Left kidney (tissue), 1 donor: ENCODE measurements at regions not wholly inside any gene's neighbourhood (a gene's known extent, or its start where the extent isn't known, plus 50 kb on each side); places are given as distances from the start of the nearest gene placed in this dataset.
"Not testable (repeated sequence)": the region's sequence is repeated elsewhere in the genome, so short reads cannot be mapped to it uniquely, and the experiment has no call there.

Experiments used
- DNase-seq: peaks from one replicate; pipeline ENCODE4 v3.0.0-alpha.2; 2013

- no peak for DNase-seq
These were observed 602.8 kb upstream of the EPHA5 start for GRCh38 chr4:66273110-66273509.

DNA sequence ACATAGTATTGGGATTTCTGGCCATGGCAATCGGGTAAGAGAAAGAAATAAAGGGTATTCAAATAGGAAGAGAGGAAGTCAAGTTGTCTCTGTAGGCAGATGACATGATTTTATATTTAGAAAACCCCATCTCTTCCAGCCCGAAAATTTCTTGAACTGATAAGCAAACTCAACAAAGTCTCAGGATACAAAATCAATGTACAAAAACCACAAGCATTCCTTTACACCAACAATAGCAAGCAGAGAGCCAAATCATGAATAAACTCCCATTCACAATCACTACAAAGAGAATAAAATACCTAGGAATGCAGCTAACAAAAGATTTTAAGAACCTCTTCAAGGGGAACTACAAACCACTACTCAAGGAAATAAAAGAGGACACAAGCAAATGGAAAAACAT lies 600.1 kb upstream of the EPHA5 start:
- not testable (repeated sequence) for DNase-seq

GRCh38 chr4:66266554-66266953 lies 596.3 kb upstream of the EPHA5 start:
- DNase-seq = not testable (repeated sequence)

GRCh38 chr4:66266035-66266434 lies 595.7 kb upstream of the EPHA5 start:
- no peak for DNase-seq

DNA sequence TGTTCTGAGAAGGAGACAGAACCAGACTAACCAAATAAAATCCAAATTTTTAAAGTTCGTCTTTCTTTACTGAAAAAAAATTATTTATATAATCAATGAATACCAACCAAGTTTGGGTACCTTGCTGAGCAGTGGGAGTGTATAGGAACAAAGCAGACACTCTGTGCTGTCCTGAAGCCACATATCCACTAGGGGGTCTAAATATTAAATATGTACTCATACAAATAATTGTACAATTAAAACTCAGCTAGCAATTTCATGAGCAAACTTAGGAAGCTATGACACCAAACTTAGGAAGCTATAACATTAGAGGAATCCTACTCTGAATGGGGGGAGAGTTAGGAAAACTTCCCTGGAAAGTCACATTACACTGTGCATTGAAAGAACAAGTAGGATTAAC lies 582.0 kb upstream of the EPHA5 start:
- DNase-seq = no peak

DNA sequence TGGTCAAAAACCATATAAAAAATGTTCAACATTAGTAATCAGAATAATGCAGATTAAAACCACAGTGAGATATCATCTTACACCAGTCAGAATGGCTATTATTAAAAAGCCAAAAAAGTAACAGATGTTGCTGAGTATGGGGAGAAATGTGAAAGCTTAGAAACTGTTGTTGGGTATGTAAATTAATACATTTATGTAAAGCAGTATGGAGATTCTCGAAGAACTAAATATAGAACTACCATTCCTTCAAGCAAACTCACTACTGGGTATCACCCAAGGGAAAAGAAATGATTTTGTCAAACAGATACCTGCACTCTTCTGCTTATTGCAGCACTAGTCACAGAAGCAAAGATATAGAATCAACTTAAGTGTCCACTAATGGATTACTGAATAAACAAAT lies 576.4 kb upstream of the EPHA5 start:
- DNase-seq = no peak

- DNase-seq = no peak
These were observed 565.6 kb upstream of the EPHA5 start for GRCh38 chr4:66235876-66236275.

- DNase-seq = no peak
These were observed 559.6 kb upstream of the EPHA5 start for GRCh38 chr4:66229885-66230284.

- no peak for DNase-seq
These were observed 555.2 kb upstream of the EPHA5 start for GRCh38 chr4:66225539-66225938.

DNA sequence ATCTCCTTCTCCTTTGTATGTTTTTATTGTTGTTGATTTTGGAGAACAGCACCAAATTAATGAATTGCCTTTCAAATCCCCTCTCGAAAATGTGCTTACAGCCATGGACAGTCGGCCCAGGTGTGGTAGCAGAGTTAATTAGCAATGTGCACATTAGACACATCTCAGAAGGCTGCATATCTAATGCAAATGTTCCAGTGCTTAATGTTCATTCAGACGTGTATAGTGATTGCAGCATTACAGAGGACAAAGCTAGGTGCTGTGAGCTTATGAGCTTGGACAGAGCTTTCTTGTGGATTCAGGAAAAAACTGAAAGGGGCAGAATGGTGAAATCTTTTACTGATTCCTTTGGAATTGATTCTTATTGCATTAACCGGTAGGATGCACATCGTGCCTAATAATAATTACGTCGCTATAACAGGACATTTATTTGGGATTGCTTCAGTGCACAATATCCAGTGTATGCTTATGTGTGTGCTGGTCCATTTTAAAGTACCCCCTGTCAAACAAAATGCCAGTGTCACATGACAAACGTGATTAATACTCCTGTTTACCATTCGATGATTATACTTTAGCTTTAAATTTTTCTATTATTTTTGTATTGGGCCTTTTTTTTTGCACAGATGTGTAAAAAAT lies 552.9 kb upstream of the EPHA5 start:
- no peak for DNase-seq

GRCh38 chr4:66219401-66219800 lies 549.1 kb upstream of the EPHA5 start:
- DNase-seq = no peak

- no peak for DNase-seq
These were observed 546.0 kb upstream of the EPHA5 start for GRCh38 chr4:66216252-66216651.

- DNase-seq = no peak
These were observed 542.2 kb upstream of the EPHA5 start for GRCh38 chr4:66212489-66212888.

- no peak for DNase-seq
These were observed 534.4 kb upstream of the EPHA5 start for GRCh38 chr4:66204534-66205247.

- DNase-seq = no peak
These were observed 532.6 kb upstream of the EPHA5 start for GRCh38 chr4:66202870-66203269.

GRCh38 chr4:66197451-66197850 lies 527.2 kb upstream of the EPHA5 start:
- no peak for DNase-seq

- no peak for DNase-seq
These were observed 523.2 kb upstream of the EPHA5 start for GRCh38 chr4:66193487-66193886.

DNA sequence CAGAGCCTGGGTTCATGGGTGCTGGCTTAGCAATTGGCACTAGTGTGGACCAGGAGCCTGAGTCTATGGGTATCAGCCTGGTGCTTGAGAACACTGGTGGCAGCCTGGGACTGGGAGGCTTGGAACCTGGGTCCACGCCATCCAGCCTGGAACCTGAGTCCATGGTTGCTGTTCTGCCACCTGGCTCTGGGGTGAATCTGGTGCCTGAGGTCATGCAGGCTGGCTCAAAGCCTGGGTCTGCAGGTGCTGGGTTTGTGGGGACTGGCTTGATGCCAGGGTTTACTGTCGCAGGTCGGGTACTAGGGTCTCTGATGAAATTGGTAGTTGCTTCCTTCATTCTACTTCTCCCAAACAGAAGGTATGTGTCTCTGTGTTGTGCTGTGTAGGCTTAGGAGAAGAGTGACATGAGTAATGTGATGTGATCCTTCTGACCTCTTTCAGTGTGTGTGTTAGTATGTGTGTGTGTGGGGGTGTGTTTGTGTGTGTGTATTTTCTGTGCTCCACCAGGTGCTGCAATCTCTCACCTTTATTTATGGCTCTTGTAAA lies 517.0 kb upstream of the EPHA5 start:
- DNase-seq = no peak

GRCh38 chr4:66186095-66186494 lies 515.8 kb upstream of the EPHA5 start:
- DNase-seq = no peak

DNA sequence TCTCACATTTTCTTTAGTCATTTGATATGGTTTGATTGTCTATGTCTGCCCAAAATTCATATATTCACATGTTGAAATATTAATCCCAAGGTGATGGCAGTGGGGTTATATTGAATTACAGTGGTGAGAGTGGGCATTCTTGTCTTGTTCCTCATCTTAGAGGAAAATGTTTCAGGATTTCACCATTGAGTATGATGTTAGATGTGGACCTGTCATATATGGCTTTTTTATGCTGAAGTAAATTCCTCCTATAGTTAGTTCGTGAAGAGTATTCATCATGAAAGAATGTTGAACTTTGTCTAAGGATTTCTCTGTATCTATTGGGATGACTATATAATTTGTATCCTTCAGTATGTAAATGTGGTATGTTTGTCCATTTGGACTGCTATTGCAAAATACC lies 512.3 kb upstream of the EPHA5 start:
- DNase-seq = no peak

DNA sequence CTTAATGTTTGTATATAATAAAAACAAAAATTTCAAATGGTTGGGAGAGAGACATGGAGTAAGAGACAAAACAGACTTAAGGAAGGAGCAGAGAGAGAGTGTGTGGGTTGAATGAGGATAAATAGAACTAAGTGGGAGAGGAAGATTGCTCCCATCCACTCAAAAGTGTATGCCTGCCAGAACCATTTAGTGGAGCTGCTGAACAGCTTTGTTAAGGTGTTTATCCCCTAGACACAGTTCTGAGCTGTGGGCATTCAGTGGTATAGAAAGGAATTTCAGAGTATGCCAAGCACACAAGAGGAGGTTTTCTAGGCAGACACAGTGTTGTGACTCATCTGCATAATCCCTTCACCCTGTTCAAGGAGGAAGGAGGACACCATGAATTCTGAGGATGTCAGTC lies 508.6 kb upstream of the EPHA5 start:
- DNase-seq = no peak

- DNase-seq = no peak
These were observed 499.1 kb upstream of the EPHA5 start for GRCh38 chr4:66169341-66169740.

GRCh38 chr4:66164869-66165268 lies 494.6 kb upstream of the EPHA5 start:
- no peak for DNase-seq

DNA sequence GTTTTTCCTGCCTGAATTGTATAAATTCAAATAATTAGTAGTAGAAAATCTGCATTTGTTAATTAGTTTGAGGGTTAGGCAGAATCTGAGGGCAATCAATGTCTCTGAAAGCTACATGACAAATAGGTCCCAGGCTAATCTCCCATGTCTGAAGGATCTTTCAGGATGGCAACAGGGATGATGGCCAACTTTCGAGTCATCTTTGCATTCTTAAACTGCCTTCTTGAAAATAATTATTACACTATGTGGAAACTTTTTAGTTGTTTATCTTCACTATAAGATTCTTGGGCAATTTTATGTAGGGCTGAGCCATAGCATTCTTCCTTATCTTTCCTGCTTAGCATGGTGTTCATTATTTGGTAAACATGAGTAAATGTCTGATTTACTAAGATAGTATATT lies 490.3 kb upstream of the EPHA5 start:
- no peak for DNase-seq
